ENCODE measurements at regions not wholly inside any gene's neighbourhood (a gene's known extent, or its start where the extent isn't known, plus 50 kb on each side); places are given as distances from the start of the nearest gene placed in this dataset.

- TF ChIP-seq CTCF (IDR thresholded peaks at IDR 0.05) (no peak), POLR2A (IDR thresholded peaks at IDR 0.05) (no peak)
Measured at GRCh38 chr15:95816591-95816990, 513.9 kb upstream of the NR2F2 start.
